Suprapubic skin (tissue), 3 donors: ENCODE measurements at regions not wholly inside any gene's neighbourhood (a gene's known extent, or its start where the extent isn't known, plus 50 kb on each side); places are given as distances from the start of the nearest gene placed in this dataset.

Source experiments
- CTCF ChIP-seq, 2 donors: fragments of 200-600 bp in 1 of 2; fragments of 450-650 bp in 1 of 2; sonication (generic) in 1 of 2; IDR thresholded peaks; one replicate each; pipeline ENCODE4 v1.5.1; 2016 to 2019; ENCODE audit warnings: antibody characterized with exemption in 2 of 2, mild to moderate bottlenecking in 1 of 2, moderate library complexity in 1 of 2
- EP300 ChIP-seq: sonication (generic); formaldehyde crosslinking; IDR thresholded peaks from one replicate; pipeline ENCODE4 v1.6.1; 2017; ENCODE audit warnings: antibody characterized with exemption

DNA sequence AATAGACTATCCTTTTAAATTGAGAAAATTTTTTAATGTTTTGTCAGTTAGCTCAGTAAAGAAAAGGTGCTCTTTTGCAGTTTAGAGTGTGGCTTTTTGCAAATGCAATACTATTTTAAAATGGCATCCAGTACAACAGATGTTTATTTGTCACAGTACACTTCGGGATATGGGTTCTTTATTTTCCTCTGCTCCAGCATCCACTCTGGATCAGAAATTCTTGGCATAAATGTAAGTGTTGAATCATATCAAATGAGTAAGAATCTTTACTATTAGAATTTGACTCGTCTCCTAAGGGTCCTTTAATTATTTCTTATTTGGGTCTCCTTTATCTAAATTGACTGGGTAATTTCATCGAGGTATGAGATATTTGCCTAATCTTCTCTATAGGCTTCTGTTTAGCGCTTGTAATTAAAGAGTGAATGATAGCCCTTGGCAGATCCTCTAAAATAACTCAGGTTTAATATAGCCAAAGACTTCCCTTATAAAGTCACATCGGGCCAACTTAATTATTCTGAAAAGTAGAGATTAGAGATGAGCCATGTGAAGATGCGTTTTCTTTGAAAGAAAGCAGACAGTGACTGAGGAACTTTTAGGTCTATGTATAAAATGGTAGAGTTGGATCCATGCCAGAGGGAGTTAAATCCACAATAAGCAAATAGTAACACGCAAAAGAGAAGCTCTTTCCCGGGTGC, 132.7 kb downstream of the CASP12 start:
- TF ChIP-seq CTCF (IDR thresholded peaks at IDR 0.05) (no peak), EP300 (no peak)
